ENCODE measurements at regions not wholly inside any gene's neighbourhood (a gene's known extent, or its start where the extent isn't known, plus 50 kb on each side); places are given as distances from the start of the nearest gene placed in this dataset.
A peak's percentile ranks its signal among the peaks of the same experiment; 100 is the strongest.
"Not testable (repeated sequence)": the region's sequence is repeated elsewhere in the genome, so short reads cannot be mapped to it uniquely, and the experiment has no call there.

GRCh38 chr1:196043268-196043667 lies 565.0 kb downstream of the KCNT2 start:
- no peak overlapping the region for H3K4me2 ChIP-seq
- H3K4me3 ChIP-seq, result no peak overlapping the region
- ChIA-PET CTCF (no interaction called here), POLR2A (no interaction called here)
- TF ChIP-seq TP53 (CRISPR knock-in tag; IDR thresholded peaks at IDR 0.05), result no peak
- TF ChIP-seq POLR2A (IDR thresholded peaks at IDR 0.05; ENCODE audit: low read length), result no peak
- TF ChIP-seq MAX (IDR thresholded peaks at IDR 0.05), result no peak
- no peak for TF ChIP-seq HOXB13 (CRISPR knock-in tag; IDR thresholded peaks at IDR 0.05; ENCODE audit: low read depth)
- no peak for TF ChIP-seq SREBF2 (IDR thresholded peaks at IDR 0.05)
- 30% methylated on average over 2 of the region's 2 CpGs for WGBS (ENCODE audit: missing lambda C conversion rate)
- FAIRE-seq (no peak), DNase-seq (ENCODE audit: low read depth in 1 of 2, low spot score in 1 of 2) (no peak), ATAC-seq (no peak)
- no peak overlapping the region for H3K27ac ChIP-seq
- H3K9me3 ChIP-seq, result 0 out of 3 replicates have a peak, but pooled peaks cover 7% of the 10 kb centered on the region
- H3K4me1 ChIP-seq, result no peaks in the 10 kb centered on the region

- ChIA-PET POLR2A (no interaction called here), CTCF (no interaction called here)
- Histone ChIP-seq H3K9me3 (no peaks in the 10 kb centered on the region), H3K4me1 (no peaks in the 10 kb centered on the region), H3K4me2 (no peak overlapping the region), H3K4me3 (no peak overlapping the region), H3K27ac (no peak overlapping the region)
- DNase-seq (ENCODE audit: low read depth in 1 of 2, low spot score in 1 of 2) (no peak), FAIRE-seq (no peak), ATAC-seq (no peak)
- WGBS (ENCODE audit: missing lambda C conversion rate), result 47% methylated on average over 6 of the region's 6 CpGs
- TF ChIP-seq RARB (CRISPR knock-in tag; IDR thresholded peaks at IDR 0.05) (no peak), BCL3 (IDR thresholded peaks at IDR 0.05) (no peak), NFE2L2 (conservative IDR thresholded peaks at IDR 0.05; ENCODE audit: low read length) (no peak), HMGXB4 (CRISPR knock-in tag; IDR thresholded peaks at IDR 0.05; ENCODE audit: borderline replicate concordance) (no peak), GATA3 (IDR thresholded peaks at IDR 0.05; ENCODE audit: borderline replicate concordance) (no peak), PHF8 (IDR thresholded peaks at IDR 0.05; ENCODE audit: borderline replicate concordance, low read depth) (no peak), CBX2 (IDR thresholded peaks at IDR 0.05; ENCODE audit: borderline replicate concordance, low read depth) (no peak), CHD2 (IDR thresholded peaks at IDR 0.05; ENCODE audit: low read length, partially characterized antibody) (no peak), MAZ (IDR thresholded peaks at IDR 0.05; ENCODE audit: borderline replicate concordance, low read depth, low read length) (no peak), JUN (IDR thresholded peaks at IDR 0.05) (no peak), CBX8 (IDR thresholded peaks at IDR 0.05) (no peak), USF2 (IDR thresholded peaks at IDR 0.05) (no peak), HES2 (IDR thresholded peaks at IDR 0.05) (no peak), PBX3 (IDR thresholded peaks at IDR 0.05) (no peak)
Observed at GRCh38 chr1:196034080-196034706, 574.0 kb downstream of the KCNT2 start.

GRCh38 chr1:196031387-196031786 lies 576.9 kb downstream of the KCNT2 start:
- H3K9me3 ChIP-seq; ATAC-seq; H3K4me3 ChIP-seq; POLR2A ChIA-PET; FAIRE-seq; H3K4me2 ChIP-seq; H3K27ac ChIP-seq; DNase-seq (ENCODE audit: low read depth in 1 of 2, low spot score in 1 of 2); H3K4me1 ChIP-seq; CTCF ChIA-PET: not testable (repeated sequence)
- peak; percentile 49 for TF ChIP-seq MAFK (IDR thresholded peaks at IDR 0.05; ENCODE audit: partially characterized antibody)
- WGBS (ENCODE audit: missing lambda C conversion rate), result 30% methylated on average over 2 of the region's 2 CpGs

Measured in A549 (cell line).